BLaER1 (cell line): ENCODE measurements at regions not wholly inside any gene's neighbourhood (a gene's known extent, or its start where the extent isn't known, plus 50 kb on each side); places are given as distances from the start of the nearest gene placed in this dataset.

Source experiments
- H3K27ac ChIP-seq: shearing (Covaris generic); formaldehyde crosslinking; 2 replicates; pipeline ENCODE4 v1.8.1; 2022
- H3K27me3 ChIP-seq: shearing (Covaris generic); formaldehyde crosslinking; 2 replicates; pipeline ENCODE4 v1.8.1; 2022
- H3K36me3 ChIP-seq: shearing (Covaris generic); formaldehyde crosslinking; 2 replicates; pipeline ENCODE4 v1.8.1; 2022
- H3K4me1 ChIP-seq: shearing (Covaris generic); formaldehyde crosslinking; 2 replicates; pipeline ENCODE4 v1.8.1; 2022
- H3K4me2 ChIP-seq: shearing (Covaris generic); formaldehyde crosslinking; 2 replicates; pipeline ENCODE4 v1.8.1; 2022
- H3K4me3 ChIP-seq: shearing (Covaris generic); formaldehyde crosslinking; 2 replicates; pipeline ENCODE4 v1.8.1; 2022
- H3K9ac ChIP-seq: shearing (Covaris generic); formaldehyde crosslinking; 2 replicates; pipeline ENCODE4 v1.8.1; 2022
- H3K9me3 ChIP-seq: shearing (Covaris generic); formaldehyde crosslinking; 2 replicates; pipeline ENCODE4 v1.8.1; 2022
- H4K20me1 ChIP-seq: shearing (Covaris generic); formaldehyde crosslinking; 2 replicates; pipeline ENCODE4 v1.8.1; 2022
- Cebpa-rat ChIP-seq: shearing (Covaris generic); IDR thresholded peaks from 2 replicates; pipeline ENCODE4 v1.8.1; 2022

DNA sequence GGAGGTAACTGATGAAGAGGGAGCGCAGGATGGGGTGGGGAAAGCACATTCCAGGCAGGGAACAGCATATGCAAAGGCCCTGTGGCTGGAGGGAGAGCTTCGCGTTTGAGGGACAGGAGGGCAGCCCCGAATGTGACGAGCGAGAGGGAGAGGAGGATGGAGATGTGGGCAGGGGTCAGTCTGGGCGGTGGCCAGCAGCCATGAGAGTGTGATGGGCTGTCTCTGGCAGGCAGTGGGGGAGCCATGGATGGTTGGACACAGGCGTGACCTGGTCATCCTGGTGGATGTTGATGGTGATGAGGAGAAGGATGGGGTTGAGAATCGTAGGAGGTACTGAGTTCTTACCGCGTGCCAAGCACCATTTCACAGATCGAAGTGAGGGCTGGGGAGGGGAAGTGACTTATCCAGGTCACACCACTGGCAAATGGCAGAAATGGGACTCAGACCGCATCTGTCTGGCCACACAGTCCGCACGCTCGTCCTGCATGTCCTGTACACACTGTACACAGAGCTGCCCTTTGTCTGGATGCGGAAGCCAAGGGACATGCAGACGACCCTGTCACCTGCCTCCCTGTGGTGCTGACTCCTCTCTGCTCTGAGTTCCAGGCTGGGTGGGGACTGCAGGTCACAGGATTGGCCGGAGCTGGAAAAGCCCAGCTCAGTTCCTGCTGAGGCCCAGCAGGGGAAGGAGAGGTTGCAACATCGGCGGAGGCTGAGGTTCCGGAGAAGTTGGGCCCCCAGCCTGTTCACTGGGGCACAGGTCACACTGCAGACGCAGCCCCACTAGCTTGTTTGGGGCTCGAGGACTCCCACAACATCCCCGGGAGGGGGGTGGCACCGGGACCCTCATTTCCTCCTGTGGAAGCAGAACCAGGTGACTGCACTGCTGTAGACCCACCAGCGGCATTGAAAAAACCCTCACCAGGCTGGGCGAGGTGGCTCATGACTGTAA is 165.6 kb upstream of the IER5L start:
- no peaks in the 10 kb centered on the region for H3K27me3 ChIP-seq
- no peak overlapping the region for H3K4me2 ChIP-seq
- H3K4me3 ChIP-seq, result no peak overlapping the region
- TF ChIP-seq Cebpa-rat, result no peak
- no peaks in the 10 kb centered on the region for H3K36me3 ChIP-seq
- H3K4me1 ChIP-seq, result peaks cover 38% of the 10 kb centered on the region
- no peak overlapping the region for H3K27ac ChIP-seq
- H3K9me3 ChIP-seq, result no peaks in the 10 kb centered on the region
- no peak overlapping the region for H3K9ac ChIP-seq
- no peaks in the 10 kb centered on the region for H4K20me1 ChIP-seq

GRCh38 chr9:129342591-129343423 is 164.7 kb upstream of the IER5L start:
- H3K9me3 ChIP-seq, result no peaks in the 10 kb centered on the region
- H4K20me1 ChIP-seq, result no peaks in the 10 kb centered on the region
- no peak for TF ChIP-seq Cebpa-rat
- H3K27me3 ChIP-seq, result no peaks in the 10 kb centered on the region
- no peak overlapping the region for H3K27ac ChIP-seq
- peaks cover 40% of the 10 kb centered on the region for H3K4me1 ChIP-seq
- H3K4me3 ChIP-seq, result no peak overlapping the region
- no peaks in the 10 kb centered on the region for H3K36me3 ChIP-seq
- no peak overlapping the region for H3K9ac ChIP-seq
- H3K4me2 ChIP-seq, result no peak overlapping the region

GRCh38 chr9:129341987-129342348 is 163.9 kb upstream of the IER5L start:
- H3K9ac ChIP-seq, result no peak overlapping the region
- H3K4me3 ChIP-seq, result no peak overlapping the region
- no peak for TF ChIP-seq Cebpa-rat
- no peaks in the 10 kb centered on the region for H3K27me3 ChIP-seq
- H3K4me1 ChIP-seq, result peaks cover 46% of the 10 kb centered on the region
- no peaks in the 10 kb centered on the region for H3K36me3 ChIP-seq
- H3K27ac ChIP-seq, result no peak overlapping the region
- no peaks in the 10 kb centered on the region for H4K20me1 ChIP-seq
- no peak overlapping the region for H3K4me2 ChIP-seq
- no peaks in the 10 kb centered on the region for H3K9me3 ChIP-seq

GRCh38 chr9:129341171-129341986 is 163.3 kb upstream of the IER5L start:
- H3K9me3 ChIP-seq, result no peaks in the 10 kb centered on the region
- no peak overlapping the region for H3K27ac ChIP-seq
- H3K4me1 ChIP-seq, result peaks cover 44% of the 10 kb centered on the region
- H3K9ac ChIP-seq, result no peak overlapping the region
- no peak overlapping the region for H3K4me3 ChIP-seq
- no peaks in the 10 kb centered on the region for H3K27me3 ChIP-seq
- no peaks in the 10 kb centered on the region for H3K36me3 ChIP-seq
- no peak for TF ChIP-seq Cebpa-rat
- H4K20me1 ChIP-seq, result no peaks in the 10 kb centered on the region
- H3K4me2 ChIP-seq, result peak overlapping the region; percentile 43

GRCh38 chr9:129340427-129341170 is 162.5 kb upstream of the IER5L start:
- H3K4me1 ChIP-seq, result peaks cover 44% of the 10 kb centered on the region
- H3K36me3 ChIP-seq, result no peaks in the 10 kb centered on the region
- H3K4me3 ChIP-seq, result no peak overlapping the region
- no peak for TF ChIP-seq Cebpa-rat
- H3K9me3 ChIP-seq, result no peaks in the 10 kb centered on the region
- H3K9ac ChIP-seq, result no peak overlapping the region
- H4K20me1 ChIP-seq, result no peaks in the 10 kb centered on the region
- peak overlapping the region; percentile 43 for H3K4me2 ChIP-seq
- H3K27ac ChIP-seq, result no peak overlapping the region
- H3K27me3 ChIP-seq, result no peaks in the 10 kb centered on the region

GRCh38 chr9:129339539-129340157 is 161.6 kb upstream of the IER5L start:
- peaks cover 53% of the 10 kb centered on the region for H3K4me1 ChIP-seq
- no peaks in the 10 kb centered on the region for H3K9me3 ChIP-seq
- H3K4me2 ChIP-seq, result no peak overlapping the region
- no peaks in the 10 kb centered on the region for H3K36me3 ChIP-seq
- no peak overlapping the region for H3K4me3 ChIP-seq
- no peak for TF ChIP-seq Cebpa-rat
- H4K20me1 ChIP-seq, result no peaks in the 10 kb centered on the region
- H3K27ac ChIP-seq, result no peak overlapping the region
- no peak overlapping the region for H3K9ac ChIP-seq
- H3K27me3 ChIP-seq, result no peaks in the 10 kb centered on the region

GRCh38 chr9:129338724-129339430 is 160.8 kb upstream of the IER5L start:
- Histone ChIP-seq H3K9me3 (no peaks in the 10 kb centered on the region), H3K4me3 (no peak overlapping the region), H3K4me2 (no peak overlapping the region), H3K4me1 (peaks cover 60% of the 10 kb centered on the region), H3K27me3 (no peaks in the 10 kb centered on the region), H4K20me1 (no peaks in the 10 kb centered on the region), H3K9ac (no peak overlapping the region), H3K36me3 (no peaks in the 10 kb centered on the region), H3K27ac (no peak overlapping the region)
- no peak for TF ChIP-seq Cebpa-rat
